ENCODE measurements at regions not wholly inside any gene's neighbourhood (a gene's known extent, or its start where the extent isn't known, plus 50 kb on each side); places are given as distances from the start of the nearest gene placed in this dataset.

DNA sequence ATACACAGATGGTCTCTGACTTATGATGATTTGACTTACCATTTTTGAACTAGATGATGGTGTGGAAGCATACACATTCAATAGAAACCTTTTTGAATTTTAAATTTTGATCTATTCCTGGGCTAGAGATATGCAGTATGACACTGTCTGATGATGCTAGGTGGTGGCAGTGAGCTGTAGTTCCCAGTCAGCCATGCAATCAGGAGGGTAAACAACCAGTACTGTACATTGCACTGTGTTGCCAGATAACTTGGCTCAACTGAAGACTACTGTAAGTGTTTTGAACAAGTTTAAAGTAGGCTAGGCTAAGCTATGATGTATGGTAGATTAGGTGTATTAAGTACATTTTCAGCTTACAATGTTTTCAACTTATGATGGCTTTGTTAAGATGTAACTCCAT, 859.1 kb upstream of the ARRDC3 start:
- no peak overlapping the region for H3K9ac ChIP-seq (ENCODE audit: control insufficient read depth, insufficient read depth, low read length)
- in situ Hi-C loops (cut with MboI) = no loop called here
- no TSS peak for BruUV-seq (replicated peaks)
- DNase-seq (ENCODE audit: low read depth, low spot score) (no peak), ATAC-seq (no peak), FAIRE-seq (no peak)
- no peak overlapping the region for H3K4me3 ChIP-seq
- ChIA-PET SMC1A (ENCODE audit: uncharacterized antibody, unreplicated experiment) (interaction anchor here (0.6 to 1.3 kb wide), 2 partner anchors 53 to 117 kb away, joined by 3 read pairs; no protein-coding TSS in a partner anchor), CTCF (no interaction called here), RAD21 (ENCODE audit: unreplicated experiment) (no interaction called here), POLR2A (no interaction called here)
- no peak overlapping the region for H2AFZ ChIP-seq (ENCODE audit: control insufficient read depth, low read depth, low read length)
- H3K27me3 ChIP-seq (replicated peaks in 1 of 2; ENCODE audit: control insufficient read depth in 2 of 2, insufficient read depth in 2 of 2, low read length in 1 of 2) = no peaks in the 10 kb centered on the region
- no peaks in the 10 kb centered on the region for H3K9me3 ChIP-seq (replicated peaks; ENCODE audit: control insufficient read depth, insufficient read depth, low read length)
- no peaks in the 10 kb centered on the region for H3K79me2 ChIP-seq (ENCODE audit: control insufficient read depth, insufficient read depth, low read length)
- intact Hi-C loops (cut with micrococcal nuclease; ENCODE audit: unreplicated experiment) = no loop called here
- no peaks in the 10 kb centered on the region for H4K20me1 ChIP-seq (ENCODE audit: control insufficient read depth, insufficient read depth)
- no peak overlapping the region for H3K4me2 ChIP-seq (ENCODE audit: control insufficient read depth, insufficient read depth)
- no peak overlapping the region for H3K27ac ChIP-seq (ENCODE audit: control insufficient read depth, insufficient read depth)
- no peaks in the 10 kb centered on the region for H3K4me1 ChIP-seq (ENCODE audit: control insufficient read depth, insufficient read depth, low read length)
- H3K36me3 ChIP-seq (ENCODE audit: control insufficient read depth in 2 of 2, insufficient read depth in 2 of 2, low read length in 1 of 2) = no peaks in the 10 kb centered on the region
- TF ChIP-seq IKZF2 (IDR thresholded peaks at IDR 0.05) (no peak), SMC3 (IDR thresholded peaks at IDR 0.05; ENCODE audit: borderline replicate concordance, low read length) (no peak), SMARCA5 (IDR thresholded peaks at IDR 0.05) (no peak), NFIC (IDR thresholded peaks at IDR 0.05; ENCODE audit: low read depth, low read length) (no peak), SP1 (IDR thresholded peaks at IDR 0.05; ENCODE audit: low read depth, low read length) (no peak), CBX3 (IDR thresholded peaks at IDR 0.05; ENCODE audit: borderline replicate concordance, low read depth) (no peak), HDGF (IDR thresholded peaks at IDR 0.05) (no peak), NBN (IDR thresholded peaks at IDR 0.05) (no peak), KLF5 (IDR thresholded peaks at IDR 0.05; ENCODE audit: partially characterized antibody) (no peak), TCF7 (IDR thresholded peaks at IDR 0.05; ENCODE audit: borderline replicate concordance) (no peak), BHLHE40 (IDR thresholded peaks at IDR 0.05; ENCODE audit: borderline replicate concordance in 1 of 2, low read depth in 2 of 2, low read length in 1 of 2) (no peak), BMI1 (IDR thresholded peaks at IDR 0.05; ENCODE audit: borderline replicate concordance) (no peak), MTA3 (IDR thresholded peaks at IDR 0.05; ENCODE audit: borderline replicate concordance, low read length) (no peak)
- TF ChIP-seq, protein P1, sequence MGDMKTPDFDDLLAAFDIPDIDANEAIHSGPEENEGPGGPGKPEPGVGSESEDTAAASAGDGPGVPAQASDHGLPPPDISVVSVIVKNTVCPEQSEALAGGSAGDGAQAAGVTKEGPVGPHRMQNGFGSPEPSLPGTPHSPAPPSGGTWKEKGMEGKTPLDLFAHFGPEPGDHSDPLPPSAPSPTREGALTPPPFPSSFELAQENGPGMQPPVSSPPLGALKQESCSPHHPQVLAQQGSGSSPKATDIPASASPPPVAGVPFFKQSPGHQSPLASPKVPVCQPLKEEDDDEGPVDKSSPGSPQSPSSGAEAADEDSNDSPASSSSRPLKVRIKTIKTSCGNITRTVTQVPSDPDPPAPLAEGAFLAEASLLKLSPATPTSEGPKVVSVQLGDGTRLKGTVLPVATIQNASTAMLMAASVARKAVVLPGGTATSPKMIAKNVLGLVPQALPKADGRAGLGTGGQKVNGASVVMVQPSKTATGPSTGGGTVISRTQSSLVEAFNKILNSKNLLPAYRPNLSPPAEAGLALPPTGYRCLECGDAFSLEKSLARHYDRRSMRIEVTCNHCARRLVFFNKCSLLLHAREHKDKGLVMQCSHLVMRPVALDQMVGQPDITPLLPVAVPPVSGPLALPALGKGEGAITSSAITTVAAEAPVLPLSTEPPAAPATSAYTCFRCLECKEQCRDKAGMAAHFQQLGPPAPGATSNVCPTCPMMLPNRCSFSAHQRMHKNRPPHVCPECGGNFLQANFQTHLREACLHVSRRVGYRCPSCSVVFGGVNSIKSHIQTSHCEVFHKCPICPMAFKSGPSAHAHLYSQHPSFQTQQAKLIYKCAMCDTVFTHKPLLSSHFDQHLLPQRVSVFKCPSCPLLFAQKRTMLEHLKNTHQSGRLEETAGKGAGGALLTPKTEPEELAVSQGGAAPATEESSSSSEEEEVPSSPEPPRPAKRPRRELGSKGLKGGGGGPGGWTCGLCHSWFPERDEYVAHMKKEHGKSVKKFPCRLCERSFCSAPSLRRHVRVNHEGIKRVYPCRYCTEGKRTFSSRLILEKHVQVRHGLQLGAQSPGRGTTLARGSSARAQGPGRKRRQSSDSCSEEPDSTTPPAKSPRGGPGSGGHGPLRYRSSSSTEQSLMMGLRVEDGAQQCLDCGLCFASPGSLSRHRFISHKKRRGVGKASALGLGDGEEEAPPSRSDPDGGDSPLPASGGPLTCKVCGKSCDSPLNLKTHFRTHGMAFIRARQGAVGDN (IDR thresholded peaks at IDR 0.05) = no peak
- TF ChIP-seq, protein P2, sequence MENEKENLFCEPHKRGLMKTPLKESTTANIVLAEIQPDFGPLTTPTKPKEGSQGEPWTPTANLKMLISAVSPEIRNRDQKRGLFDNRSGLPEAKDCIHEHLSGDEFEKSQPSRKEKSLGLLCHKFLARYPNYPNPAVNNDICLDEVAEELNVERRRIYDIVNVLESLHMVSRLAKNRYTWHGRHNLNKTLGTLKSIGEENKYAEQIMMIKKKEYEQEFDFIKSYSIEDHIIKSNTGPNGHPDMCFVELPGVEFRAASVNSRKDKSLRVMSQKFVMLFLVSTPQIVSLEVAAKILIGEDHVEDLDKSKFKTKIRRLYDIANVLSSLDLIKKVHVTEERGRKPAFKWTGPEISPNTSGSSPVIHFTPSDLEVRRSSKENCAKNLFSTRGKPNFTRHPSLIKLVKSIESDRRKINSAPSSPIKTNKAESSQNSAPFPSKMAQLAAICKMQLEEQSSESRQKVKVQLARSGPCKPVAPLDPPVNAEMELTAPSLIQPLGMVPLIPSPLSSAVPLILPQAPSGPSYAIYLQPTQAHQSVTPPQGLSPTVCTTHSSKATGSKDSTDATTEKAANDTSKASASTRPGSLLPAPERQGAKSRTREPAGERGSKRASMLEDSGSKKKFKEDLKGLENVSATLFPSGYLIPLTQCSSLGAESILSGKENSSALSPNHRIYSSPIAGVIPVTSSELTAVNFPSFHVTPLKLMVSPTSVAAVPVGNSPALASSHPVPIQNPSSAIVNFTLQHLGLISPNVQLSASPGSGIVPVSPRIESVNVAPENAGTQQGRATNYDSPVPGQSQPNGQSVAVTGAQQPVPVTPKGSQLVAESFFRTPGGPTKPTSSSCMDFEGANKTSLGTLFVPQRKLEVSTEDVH (IDR thresholded peaks at IDR 0.05; ENCODE audit: low read depth, partially characterized antibody) = no peak
- TF ChIP-seq, protein P3, sequence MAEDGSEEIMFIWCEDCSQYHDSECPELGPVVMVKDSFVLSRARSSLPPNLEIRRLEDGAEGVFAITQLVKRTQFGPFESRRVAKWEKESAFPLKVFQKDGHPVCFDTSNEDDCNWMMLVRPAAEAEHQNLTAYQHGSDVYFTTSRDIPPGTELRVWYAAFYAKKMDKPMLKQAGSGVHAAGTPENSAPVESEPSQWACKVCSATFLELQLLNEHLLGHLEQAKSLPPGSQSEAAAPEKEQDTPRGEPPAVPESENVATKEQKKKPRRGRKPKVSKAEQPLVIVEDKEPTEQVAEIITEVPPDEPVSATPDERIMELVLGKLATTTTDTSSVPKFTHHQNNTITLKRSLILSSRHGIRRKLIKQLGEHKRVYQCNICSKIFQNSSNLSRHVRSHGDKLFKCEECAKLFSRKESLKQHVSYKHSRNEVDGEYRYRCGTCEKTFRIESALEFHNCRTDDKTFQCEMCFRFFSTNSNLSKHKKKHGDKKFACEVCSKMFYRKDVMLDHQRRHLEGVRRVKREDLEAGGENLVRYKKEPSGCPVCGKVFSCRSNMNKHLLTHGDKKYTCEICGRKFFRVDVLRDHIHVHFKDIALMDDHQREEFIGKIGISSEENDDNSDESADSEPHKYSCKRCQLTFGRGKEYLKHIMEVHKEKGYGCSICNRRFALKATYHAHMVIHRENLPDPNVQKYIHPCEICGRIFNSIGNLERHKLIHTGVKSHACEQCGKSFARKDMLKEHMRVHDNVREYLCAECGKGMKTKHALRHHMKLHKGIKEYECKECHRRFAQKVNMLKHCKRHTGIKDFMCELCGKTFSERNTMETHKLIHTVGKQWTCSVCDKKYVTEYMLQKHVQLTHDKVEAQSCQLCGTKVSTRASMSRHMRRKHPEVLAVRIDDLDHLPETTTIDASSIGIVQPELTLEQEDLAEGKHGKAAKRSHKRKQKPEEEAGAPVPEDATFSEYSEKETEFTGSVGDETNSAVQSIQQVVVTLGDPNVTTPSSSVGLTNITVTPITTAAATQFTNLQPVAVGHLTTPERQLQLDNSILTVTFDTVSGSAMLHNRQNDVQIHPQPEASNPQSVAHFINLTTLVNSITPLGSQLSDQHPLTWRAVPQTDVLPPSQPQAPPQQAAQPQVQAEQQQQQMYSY (CRISPR knock-in tag; IDR thresholded peaks at IDR 0.05) = no peak
- TF ChIP-seq, protein P4, sequence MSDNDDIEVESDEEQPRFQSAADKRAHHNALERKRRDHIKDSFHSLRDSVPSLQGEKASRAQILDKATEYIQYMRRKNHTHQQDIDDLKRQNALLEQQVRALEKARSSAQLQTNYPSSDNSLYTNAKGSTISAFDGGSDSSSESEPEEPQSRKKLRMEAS (IDR thresholded peaks at IDR 0.05; ENCODE audit: low read depth, low read length) = no peak

Data from GM12878 (cell line).